NK-92 treated with Interleukin-12 subunit alpha and Interleukin-12 subunit beta, amount 100 ng/mL, for 24 hours (cell line): ENCODE measurements at regions not wholly inside any gene's neighbourhood (a gene's known extent, or its start where the extent isn't known, plus 50 kb on each side); places are given as distances from the start of the nearest gene placed in this dataset.

Source experiments
- DNase-seq: peaks from one replicate; lab custom pipeline; 2025; lab: John Stamatoyannopoulos, UW

GRCh38 chr6:4191271-4191721, 55.9 kb upstream of the ECI2 start:
- no peak for DNase-seq

GRCh38 chr6:4189249-4189648, 53.9 kb upstream of the ECI2 start:
- DNase-seq, result no peak

DNA sequence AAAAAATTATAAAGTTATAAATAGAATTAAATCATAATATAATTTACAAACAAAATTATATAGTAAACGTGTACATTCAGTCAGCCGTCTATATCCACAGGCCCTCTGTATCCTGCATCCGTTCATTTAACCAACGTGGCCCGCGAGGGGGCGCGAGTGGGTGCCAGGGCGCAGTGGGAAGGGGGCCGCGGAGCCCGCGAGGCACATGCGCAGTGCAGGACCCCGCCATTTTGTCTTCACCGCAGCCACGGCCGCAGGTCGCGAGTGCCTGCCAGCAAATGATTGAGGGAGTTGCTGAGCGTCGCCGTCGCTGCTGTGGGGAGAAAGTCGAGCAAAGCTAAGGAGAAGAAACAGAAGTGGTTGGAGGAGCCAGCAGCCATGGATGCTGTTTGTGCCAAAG, 53.4 kb upstream of the ECI2 start:
- no peak for DNase-seq

- DNase-seq, result no peak
These were observed 52.1 kb upstream of the ECI2 start for GRCh38 chr6:4187480-4187879.

DNA sequence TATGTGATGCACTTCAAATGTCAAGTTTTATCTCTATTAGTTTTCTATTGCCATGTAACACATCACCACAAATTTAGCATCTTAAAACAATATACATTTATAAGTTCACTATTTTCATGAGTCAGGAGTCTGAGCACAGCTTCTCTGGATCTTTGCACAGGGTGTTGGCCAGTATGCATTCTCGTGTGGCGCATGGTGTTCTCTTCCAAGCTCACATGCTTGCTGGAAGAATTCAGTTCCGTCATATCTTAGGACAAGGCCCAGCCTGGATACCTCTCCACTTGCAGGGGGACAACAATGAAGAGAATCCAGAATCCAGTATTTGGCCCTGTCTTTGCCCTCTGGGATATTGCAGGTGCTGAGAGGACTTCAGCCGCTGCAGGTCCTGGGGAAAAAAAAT, 51.0 kb upstream of the ECI2 start:
- no peak for DNase-seq

DNA sequence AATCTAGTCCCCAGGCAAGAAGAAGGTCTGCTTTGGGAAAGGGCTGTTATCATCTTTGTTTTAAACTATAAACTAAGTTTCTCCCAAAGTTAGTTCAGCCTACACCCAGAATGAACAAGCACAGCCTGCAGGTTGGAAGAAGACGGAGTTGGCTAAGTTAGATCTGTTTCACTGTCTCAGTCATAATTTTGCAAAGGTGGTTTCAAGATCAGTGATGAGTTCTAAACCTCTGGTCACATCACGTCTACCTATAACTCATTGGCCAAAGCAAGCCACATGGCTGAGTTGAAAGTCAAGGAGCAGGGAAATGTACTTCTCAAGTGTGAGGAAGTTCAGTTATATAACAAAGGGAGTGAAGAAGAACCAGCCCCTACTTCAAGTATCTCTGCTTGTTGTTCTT, 50.5 kb upstream of the ECI2 start:
- no peak for DNase-seq

DNA sequence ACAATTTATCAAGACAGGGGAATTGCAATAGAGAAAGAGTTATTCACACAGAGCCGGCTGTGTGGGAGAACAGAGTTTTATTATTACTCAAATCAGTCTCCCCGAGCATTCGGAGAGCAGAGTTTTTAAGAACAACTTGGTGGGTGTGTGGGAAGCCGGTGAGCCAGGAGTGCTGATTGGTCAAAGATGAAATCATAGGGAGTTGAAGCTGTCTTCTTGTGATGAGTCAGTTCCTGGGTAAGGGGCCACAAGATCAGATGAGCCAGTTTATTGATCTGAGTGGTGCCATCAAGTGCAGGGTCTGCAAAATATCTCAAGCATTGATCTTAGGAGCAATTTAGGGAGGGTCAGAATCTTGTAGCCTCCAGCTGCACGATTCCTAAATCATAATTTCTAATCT, 50.0 kb upstream of the ECI2 start:
- no peak for DNase-seq
